ENCODE measurements at regions not wholly inside any gene's neighbourhood (a gene's known extent, or its start where the extent isn't known, plus 50 kb on each side); places are given as distances from the start of the nearest gene placed in this dataset.
"Not testable (repeated sequence)": the region's sequence is repeated elsewhere in the genome, so short reads cannot be mapped to it uniquely, and the experiment has no call there.

GRCh38 chr20:5381527-5381926 lies 64.8 kb upstream of the PROKR2 start:
- not testable (repeated sequence) for DNase-seq

GRCh38 chr20:5377484-5377883 lies 60.7 kb upstream of the PROKR2 start:
- DNase-seq, result no peak

GRCh38 chr20:5376228-5376627 lies 59.5 kb upstream of the PROKR2 start:
- no peak for DNase-seq

DNA sequence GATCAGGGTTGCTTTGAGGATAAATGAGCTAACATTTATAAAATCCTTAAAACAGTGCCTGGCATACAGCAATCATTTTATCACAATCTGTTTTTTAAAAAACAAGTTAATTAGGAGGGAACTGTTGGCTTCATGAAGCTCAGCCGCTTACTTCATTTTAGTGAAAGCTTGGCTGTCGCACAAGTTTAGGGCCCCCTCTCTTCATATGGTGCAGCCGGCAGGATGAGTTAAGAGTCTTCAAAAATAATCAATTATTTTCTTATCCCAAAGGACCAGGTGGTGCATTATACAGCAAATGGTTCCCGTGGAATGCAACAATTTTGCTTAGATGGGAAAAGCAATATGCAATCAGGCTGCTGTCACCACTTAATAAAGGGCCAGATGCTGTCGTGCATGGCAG lies 57.4 kb upstream of the PROKR2 start:
- DNase-seq, result peak; percentile 82

GRCh38 chr20:5372371-5372770 lies 55.6 kb upstream of the PROKR2 start:
- DNase-seq, result no peak

GRCh38 chr20:5369629-5370028 lies 52.9 kb upstream of the PROKR2 start:
- no peak for DNase-seq

Data from NCI-H1694 (cell line).